Astrocyte (in vitro differentiated cells and primary cell): ENCODE measurements at regions not wholly inside any gene's neighbourhood (a gene's known extent, or its start where the extent isn't known, plus 50 kb on each side); places are given as distances from the start of the nearest gene placed in this dataset.

Source experiments
- DNase-seq: peaks from one replicate; pipeline ENCODE4 v3.0.0-alpha.2; 2010; ENCODE audit warnings: low read depth
- FAIRE-seq: peaks from 2 replicates; lab custom pipeline; 2011; peaks lifted over from hg19 to GRCh38; lab: Jason Lieb, UNC
- H2AFZ ChIP-seq: 2 replicates; pipeline ENCODE4 v1.6.0; 2012; ENCODE audit warnings: low read depth, low read length, inconsistent platforms
- H3K27ac ChIP-seq: 2 replicates; pipeline ENCODE4 v1.5.1; 2011; ENCODE audit warnings: low read depth, low read length, inconsistent platforms
- H3K27me3 ChIP-seq: 2 replicates; pipeline ENCODE4 v1.6.0; 2011; ENCODE audit warnings: low read length, inconsistent platforms; ENCODE audit not compliant: insufficient read depth
- H3K36me3 ChIP-seq: 2 replicates; pipeline ENCODE4 v1.5.1; 2011; ENCODE audit warnings: low read length, inconsistent platforms; ENCODE audit not compliant: insufficient read depth
- H3K4me1 ChIP-seq: 2 replicates; pipeline ENCODE4 v1.5.1; 2011; ENCODE audit warnings: low read length, inconsistent platforms; ENCODE audit not compliant: insufficient read depth
- H3K4me2 ChIP-seq: 2 replicates; pipeline ENCODE4 v1.6.0; 2012; ENCODE audit warnings: low read length, inconsistent platforms
- H3K4me3 ChIP-seq: 2 replicates; pipeline ENCODE4 v1.5.1; 2011; ENCODE audit warnings: low read depth, mild to moderate bottlenecking, low read length, inconsistent platforms; ENCODE audit not compliant: insufficient read depth
- H3K79me2 ChIP-seq: 2 replicates; pipeline ENCODE4 v1.6.0; 2012; ENCODE audit warnings: mild to moderate bottlenecking, low read length, inconsistent platforms; ENCODE audit not compliant: insufficient read depth
- H3K9ac ChIP-seq: 2 replicates; pipeline ENCODE4 v1.6.0; 2012; ENCODE audit warnings: mild to moderate bottlenecking, low read length, inconsistent platforms
- H3K9me3 ChIP-seq: 2 replicates; pipeline ENCODE4 v1.5.1; 2012; ENCODE audit warnings: low read depth, mild to moderate bottlenecking, low read length, inconsistent platforms; ENCODE audit not compliant: insufficient read depth
- H4K20me1 ChIP-seq: 2 replicates; pipeline ENCODE4 v1.6.0; 2012; ENCODE audit warnings: low read length, inconsistent platforms; ENCODE audit not compliant: insufficient read depth
- H3K27ac Mint-ChIP-seq: one replicate; pipeline ENCODE4 v1.8.0; 2021; ENCODE audit warnings: mild to moderate bottlenecking, mixed read lengths; ENCODE audit not compliant: unreplicated experiment
- H3K27me3 Mint-ChIP-seq: one replicate; pipeline ENCODE4 v1.8.0; 2021; ENCODE audit warnings: low read depth, mixed read lengths; ENCODE audit not compliant: unreplicated experiment
- H3K36me3 Mint-ChIP-seq: one replicate; pipeline ENCODE4 v1.8.0; 2021; ENCODE audit warnings: low read depth, mixed read lengths; ENCODE audit not compliant: unreplicated experiment
- H3K4me1 Mint-ChIP-seq: one replicate; pipeline ENCODE4 v1.8.0; 2021; ENCODE audit warnings: low read depth, mixed read lengths; ENCODE audit not compliant: unreplicated experiment
- H3K4me3 Mint-ChIP-seq: one replicate; pipeline ENCODE4 v1.8.0; 2021; ENCODE audit warnings: mild to moderate bottlenecking, moderate library complexity, mixed read lengths; ENCODE audit not compliant: unreplicated experiment
- H3K9me3 Mint-ChIP-seq: one replicate; pipeline ENCODE4 v1.8.0; 2021; ENCODE audit warnings: mild to moderate bottlenecking, mixed read lengths; ENCODE audit not compliant: unreplicated experiment
- EZH2 ChIP-seq: IDR thresholded peaks from 2 replicates; pipeline ENCODE4 v1.6.1; 2012; ENCODE audit warnings: mild to moderate bottlenecking, low read length, inconsistent platforms; ENCODE audit not compliant: insufficient read depth
- TF ChIP-seq, protein P1 (sequence below): IDR thresholded peaks from 2 replicates; pipeline ENCODE4 v1.5.1; 2011; ENCODE audit warnings: low read depth, mild to moderate bottlenecking, inconsistent platforms, low read length, moderate library complexity; ENCODE audit not compliant: insufficient read depth

DNA sequence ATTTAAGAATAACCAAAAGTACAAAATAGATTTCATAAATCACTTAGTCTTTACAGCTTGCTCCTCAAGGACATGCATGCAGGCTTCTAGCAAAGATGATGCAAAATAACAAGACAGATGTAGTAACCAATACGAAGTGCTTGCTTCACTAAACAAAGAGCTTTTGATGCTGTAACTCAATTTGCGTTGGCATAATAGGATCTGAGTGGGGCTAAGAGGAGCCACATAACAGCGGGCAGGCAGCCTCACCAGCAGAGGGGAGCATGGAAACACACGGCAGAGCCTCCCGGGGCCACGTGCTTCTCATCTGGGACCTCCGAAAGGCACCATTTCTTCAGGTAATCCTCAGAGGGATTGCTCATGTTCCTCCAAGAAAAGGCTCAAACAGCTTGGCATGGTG lies 139.7 kb downstream of the C5orf15 start:
- Mint-ChIP-seq H3K9me3 (peaks cover 1% of the 10 kb centered on the region), H3K27ac (no peak overlapping the region), H3K4me3 (no peak overlapping the region), H3K36me3 (no peaks in the 10 kb centered on the region), H3K4me1 (peaks cover 18% of the 10 kb centered on the region), H3K27me3 (peaks cover 17% of the 10 kb centered on the region)
- no peak overlapping the region for H3K9ac ChIP-seq
- no peaks in the 10 kb centered on the region for H3K36me3 ChIP-seq
- no peak overlapping the region for H3K27ac ChIP-seq
- H2AFZ ChIP-seq: no peak overlapping the region
- H3K27me3 ChIP-seq: peaks cover 2% of the 10 kb centered on the region
- H3K4me2 ChIP-seq: no peak overlapping the region
- no peaks in the 10 kb centered on the region for H3K79me2 ChIP-seq
- no peak overlapping the region for H3K4me3 ChIP-seq
- H3K4me1 ChIP-seq: no peaks in the 10 kb centered on the region
- TF ChIP-seq EZH2: no peak
- TF ChIP-seq, protein P1, sequence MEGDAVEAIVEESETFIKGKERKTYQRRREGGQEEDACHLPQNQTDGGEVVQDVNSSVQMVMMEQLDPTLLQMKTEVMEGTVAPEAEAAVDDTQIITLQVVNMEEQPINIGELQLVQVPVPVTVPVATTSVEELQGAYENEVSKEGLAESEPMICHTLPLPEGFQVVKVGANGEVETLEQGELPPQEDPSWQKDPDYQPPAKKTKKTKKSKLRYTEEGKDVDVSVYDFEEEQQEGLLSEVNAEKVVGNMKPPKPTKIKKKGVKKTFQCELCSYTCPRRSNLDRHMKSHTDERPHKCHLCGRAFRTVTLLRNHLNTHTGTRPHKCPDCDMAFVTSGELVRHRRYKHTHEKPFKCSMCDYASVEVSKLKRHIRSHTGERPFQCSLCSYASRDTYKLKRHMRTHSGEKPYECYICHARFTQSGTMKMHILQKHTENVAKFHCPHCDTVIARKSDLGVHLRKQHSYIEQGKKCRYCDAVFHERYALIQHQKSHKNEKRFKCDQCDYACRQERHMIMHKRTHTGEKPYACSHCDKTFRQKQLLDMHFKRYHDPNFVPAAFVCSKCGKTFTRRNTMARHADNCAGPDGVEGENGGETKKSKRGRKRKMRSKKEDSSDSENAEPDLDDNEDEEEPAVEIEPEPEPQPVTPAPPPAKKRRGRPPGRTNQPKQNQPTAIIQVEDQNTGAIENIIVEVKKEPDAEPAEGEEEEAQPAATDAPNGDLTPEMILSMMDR: no peak
- DNase-seq (no peak), FAIRE-seq (no peak)
- no peaks in the 10 kb centered on the region for H3K9me3 ChIP-seq
- H4K20me1 ChIP-seq: no peaks in the 10 kb centered on the region

DNA sequence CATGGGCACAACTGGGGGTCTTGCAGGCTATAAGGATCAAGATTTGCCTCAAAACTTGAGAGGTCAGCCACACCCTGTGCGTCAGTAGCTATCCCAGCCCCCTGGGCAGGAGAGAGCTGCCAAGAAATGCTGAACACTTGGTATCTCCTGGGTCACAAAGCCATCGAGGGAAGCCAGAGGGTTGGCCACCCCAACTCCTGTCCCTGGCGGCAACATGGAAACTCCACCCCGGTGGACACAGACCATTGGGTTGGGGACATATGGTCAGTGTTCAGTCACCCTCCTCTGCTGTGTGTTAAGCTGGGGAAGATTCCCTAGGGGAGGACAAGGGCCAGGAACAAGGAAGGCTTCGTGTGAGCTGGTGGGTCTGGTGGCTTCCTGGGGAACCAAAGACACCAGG lies 140.6 kb downstream of the C5orf15 start:
- Mint-ChIP-seq H3K9me3 (peaks cover 1% of the 10 kb centered on the region), H3K27me3 (peaks cover 22% of the 10 kb centered on the region), H3K4me1 (peaks cover 15% of the 10 kb centered on the region), H3K27ac (no peak overlapping the region), H3K36me3 (no peaks in the 10 kb centered on the region), H3K4me3 (no peak overlapping the region)
- DNase-seq (no peak), FAIRE-seq (no peak)
- no peak overlapping the region for H3K4me3 ChIP-seq
- no peaks in the 10 kb centered on the region for H3K9me3 ChIP-seq
- no peak overlapping the region for H2AFZ ChIP-seq
- H3K4me2 ChIP-seq: no peak overlapping the region
- H3K79me2 ChIP-seq: no peaks in the 10 kb centered on the region
- H3K36me3 ChIP-seq: no peaks in the 10 kb centered on the region
- no peaks in the 10 kb centered on the region for H3K4me1 ChIP-seq
- H3K27me3 ChIP-seq: peaks cover 8% of the 10 kb centered on the region
- no peak overlapping the region for H3K9ac ChIP-seq
- H3K27ac ChIP-seq: no peak overlapping the region
- TF ChIP-seq, protein P1: no peak
- no peak for TF ChIP-seq EZH2
- no peaks in the 10 kb centered on the region for H4K20me1 ChIP-seq

DNA sequence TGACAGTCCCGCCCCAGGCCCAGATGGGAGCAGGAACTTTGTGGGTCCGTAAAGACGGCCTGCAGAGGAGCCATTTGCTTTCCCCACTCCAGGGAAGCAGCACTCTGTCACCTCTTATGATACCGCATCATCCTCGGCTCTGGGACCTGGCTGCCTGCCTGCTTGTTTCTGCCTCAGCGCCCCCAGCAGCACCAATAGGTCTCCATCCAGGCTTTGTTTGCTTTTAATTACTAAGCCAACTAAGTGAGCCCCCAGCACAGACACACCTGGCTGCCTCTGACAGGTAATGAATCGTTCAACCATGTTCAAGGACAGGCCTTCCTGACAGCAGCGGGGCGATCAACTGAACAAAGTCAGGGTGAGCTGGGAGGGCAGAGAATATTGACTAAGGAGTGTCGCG lies 141.4 kb downstream of the C5orf15 start:
- no peak overlapping the region for H3K4me3 ChIP-seq
- H2AFZ ChIP-seq: no peak overlapping the region
- no peaks in the 10 kb centered on the region for H3K36me3 ChIP-seq
- peaks cover 27% of the 10 kb centered on the region for H3K27me3 Mint-ChIP-seq
- H4K20me1 ChIP-seq: no peaks in the 10 kb centered on the region
- peaks cover 10% of the 10 kb centered on the region for H3K27me3 ChIP-seq
- no peak overlapping the region for H3K9ac ChIP-seq
- H3K79me2 ChIP-seq: no peaks in the 10 kb centered on the region
- no peaks in the 10 kb centered on the region for H3K4me1 ChIP-seq
- no peaks in the 10 kb centered on the region for H3K36me3 Mint-ChIP-seq
- H3K9me3 ChIP-seq: no peaks in the 10 kb centered on the region
- no peak overlapping the region for H3K4me3 Mint-ChIP-seq
- FAIRE-seq: no peak
- H3K4me1 Mint-ChIP-seq: peaks cover 10% of the 10 kb centered on the region
- H3K27ac ChIP-seq: no peak overlapping the region
- no peak for DNase-seq
- no peak for TF ChIP-seq EZH2
- TF ChIP-seq, protein P1: no peak
- H3K4me2 ChIP-seq: no peak overlapping the region
- no peak overlapping the region for H3K27ac Mint-ChIP-seq
- H3K9me3 Mint-ChIP-seq: peaks cover 1% of the 10 kb centered on the region
